Heart left ventricle (tissue), 13 donors: ENCODE measurements at regions not wholly inside any gene's neighbourhood (a gene's known extent, or its start where the extent isn't known, plus 50 kb on each side); places are given as distances from the start of the nearest gene placed in this dataset.
"Not testable (repeated sequence)": the region's sequence is repeated elsewhere in the genome, so short reads cannot be mapped to it uniquely, and the experiment has no call there.

Experiments used
- POLR2A ChIP-seq, 2 donors: fragments of 450-650 bp; IDR thresholded peaks; one replicate each; pipeline ENCODE4 v1.6.1; 2017; ENCODE audit warnings: antibody characterized with exemption in 2 of 2, mild to moderate bottlenecking in 2 of 2, moderate library complexity in 2 of 2
- TF ChIP-seq, protein P1 (sequence below), 12 donors: fragments of 200-600 bp; sonication (generic) in 4 of 12; IDR thresholded peaks; one replicate each; pipeline versions ENCODE4 v1.5.0 to v1.8.0; 2018 to 2022; ENCODE audit warnings: antibody characterized with exemption in 12 of 12, mild to moderate bottlenecking in 5 of 12
- donor health status: ischemic (EF 13 %, LVEDD 7.1; RV severe dilation, severe dysfunction).
- donor health status: DM: no; HTN: yes; CAD: no.
- donor health status: DM: no; HTN: no; CAD: no.
- donor health status: ischemic (EF 25% LVEDD 6.9; RV normal size, moderate dysfunction).
- donor health status: ischemic (EF 25% LVEDD 5.7; RV mildly dilated, moderate dysfunction).
- donor health status: ischemic (EF 35%, LVEDD 5.7; RV mildly dilated, moderate dysfunction).
- donor health status: nonischemic (EF 11% LVEDD 7.7; RV severe dilation, severe dysfunction).
- donor health status: DM: yes; HTN: yes; CAD: no.
- donor health status: PGD.
- donor health status: ischemic (EF 29% LVEDD 5.4; RV normal size, mild dysfunction).
- donor health status: nonischemic (EF 23%, LVEDD 6.1; RV moderate dilation, normal function).

DNA sequence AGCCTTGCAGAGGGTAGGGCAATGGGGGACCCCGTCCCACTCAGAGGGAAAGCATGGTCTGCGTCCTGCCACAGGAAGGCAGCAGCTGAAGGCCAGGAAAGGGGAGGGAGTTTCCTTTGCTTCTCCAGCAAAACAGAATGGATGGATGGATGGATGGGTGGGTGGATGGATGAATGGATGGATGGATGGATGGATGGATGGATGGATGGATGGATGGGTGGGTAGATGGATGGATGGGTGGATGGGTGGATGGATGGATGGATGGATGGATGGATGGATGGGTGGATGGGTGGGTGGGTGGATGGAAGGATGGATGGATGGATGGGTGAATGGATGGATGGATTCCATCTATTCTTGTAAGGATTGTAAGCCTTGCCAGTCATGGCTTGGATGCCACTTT is 59.3 kb upstream of the TMPRSS2 start:
- TF ChIP-seq, protein P1, sequence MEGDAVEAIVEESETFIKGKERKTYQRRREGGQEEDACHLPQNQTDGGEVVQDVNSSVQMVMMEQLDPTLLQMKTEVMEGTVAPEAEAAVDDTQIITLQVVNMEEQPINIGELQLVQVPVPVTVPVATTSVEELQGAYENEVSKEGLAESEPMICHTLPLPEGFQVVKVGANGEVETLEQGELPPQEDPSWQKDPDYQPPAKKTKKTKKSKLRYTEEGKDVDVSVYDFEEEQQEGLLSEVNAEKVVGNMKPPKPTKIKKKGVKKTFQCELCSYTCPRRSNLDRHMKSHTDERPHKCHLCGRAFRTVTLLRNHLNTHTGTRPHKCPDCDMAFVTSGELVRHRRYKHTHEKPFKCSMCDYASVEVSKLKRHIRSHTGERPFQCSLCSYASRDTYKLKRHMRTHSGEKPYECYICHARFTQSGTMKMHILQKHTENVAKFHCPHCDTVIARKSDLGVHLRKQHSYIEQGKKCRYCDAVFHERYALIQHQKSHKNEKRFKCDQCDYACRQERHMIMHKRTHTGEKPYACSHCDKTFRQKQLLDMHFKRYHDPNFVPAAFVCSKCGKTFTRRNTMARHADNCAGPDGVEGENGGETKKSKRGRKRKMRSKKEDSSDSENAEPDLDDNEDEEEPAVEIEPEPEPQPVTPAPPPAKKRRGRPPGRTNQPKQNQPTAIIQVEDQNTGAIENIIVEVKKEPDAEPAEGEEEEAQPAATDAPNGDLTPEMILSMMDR (IDR thresholded peaks at IDR 0.05) = not testable (repeated sequence)
- not testable (repeated sequence) for TF ChIP-seq POLR2A (IDR thresholded peaks at IDR 0.05)
